Fibroblast of the conjunctiva (primary cell): ENCODE measurements at regions not wholly inside any gene's neighbourhood (a gene's known extent, or its start where the extent isn't known, plus 50 kb on each side); places are given as distances from the start of the nearest gene placed in this dataset.
"Not testable (repeated sequence)": the region's sequence is repeated elsewhere in the genome, so short reads cannot be mapped to it uniquely, and the experiment has no call there.

Experiments
- DNase-seq: peaks from one replicate; pipeline ENCODE4 v3.0.0-alpha.2; 2010; ENCODE audit warnings: low read depth

GRCh38 chr4:174009686-174010451 is 273.6 kb downstream of the FBXO8 start:
- no peak for DNase-seq

GRCh38 chr4:174005422-174005821 is 278.0 kb downstream of the FBXO8 start:
- DNase-seq, result no peak

DNA sequence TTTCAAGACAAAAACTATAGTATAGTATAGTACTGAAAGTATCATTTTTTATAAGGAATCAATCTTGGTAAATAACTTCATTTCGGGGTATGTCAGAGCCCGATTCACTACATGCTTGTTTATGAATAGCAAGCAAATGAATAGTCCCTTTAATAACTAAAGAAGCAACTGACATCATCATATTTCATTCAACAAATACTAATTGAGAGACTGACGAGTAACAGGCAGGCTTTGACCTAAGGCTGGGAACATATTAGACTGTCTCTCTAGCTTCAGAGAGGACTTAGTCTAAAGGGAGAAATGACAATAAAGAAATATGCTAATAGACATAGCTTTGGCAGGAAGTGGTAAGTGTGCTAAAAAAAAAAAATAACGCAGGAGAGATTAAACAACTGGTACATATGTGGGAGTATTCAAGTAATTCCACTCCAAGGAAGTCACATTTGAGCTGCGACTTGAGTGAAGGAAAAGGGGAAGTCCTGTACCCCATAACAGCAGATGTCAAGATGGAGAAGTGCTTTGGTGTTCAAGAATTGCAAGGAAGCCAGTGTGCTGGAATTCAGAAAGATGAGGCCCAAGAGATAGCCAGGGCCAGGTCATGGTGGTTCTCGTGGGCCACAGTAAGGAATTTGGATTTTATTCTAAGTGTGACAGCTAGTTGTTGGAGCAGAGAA is 284.9 kb downstream of the FBXO8 start:
- DNase-seq, result no peak

GRCh38 chr4:173995779-173996178 is 287.7 kb downstream of the FBXO8 start:
- DNase-seq, result not testable (repeated sequence)

DNA sequence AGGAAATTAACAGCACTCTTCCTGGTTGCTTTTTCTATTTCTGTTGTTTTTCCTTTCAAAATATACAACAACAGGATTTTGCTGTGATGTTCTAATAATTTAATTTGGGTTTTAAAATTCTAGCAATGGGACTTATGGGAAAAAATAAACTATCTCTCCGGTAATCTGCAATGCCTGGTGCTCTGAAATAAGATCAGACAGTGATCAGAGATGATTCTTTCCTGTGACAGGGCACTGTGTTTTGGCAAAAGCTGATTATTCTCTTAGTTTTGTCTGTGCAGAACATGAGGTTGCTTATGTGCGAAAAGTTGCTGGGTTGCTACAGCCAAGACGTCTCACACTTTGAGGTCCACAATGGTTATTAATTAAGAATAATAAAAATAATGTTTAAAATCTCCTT is 291.7 kb downstream of the FBXO8 start:
- no peak for DNase-seq

GRCh38 chr4:173991316-173991715 is 292.2 kb downstream of the FBXO8 start:
- DNase-seq, result no peak

- DNase-seq, result no peak
Measured at GRCh38 chr4:173990869-173991210, 292.6 kb downstream of the FBXO8 start.

GRCh38 chr4:173990126-173990868 is 293.2 kb downstream of the FBXO8 start:
- DNase-seq, result peak; percentile 16

DNA sequence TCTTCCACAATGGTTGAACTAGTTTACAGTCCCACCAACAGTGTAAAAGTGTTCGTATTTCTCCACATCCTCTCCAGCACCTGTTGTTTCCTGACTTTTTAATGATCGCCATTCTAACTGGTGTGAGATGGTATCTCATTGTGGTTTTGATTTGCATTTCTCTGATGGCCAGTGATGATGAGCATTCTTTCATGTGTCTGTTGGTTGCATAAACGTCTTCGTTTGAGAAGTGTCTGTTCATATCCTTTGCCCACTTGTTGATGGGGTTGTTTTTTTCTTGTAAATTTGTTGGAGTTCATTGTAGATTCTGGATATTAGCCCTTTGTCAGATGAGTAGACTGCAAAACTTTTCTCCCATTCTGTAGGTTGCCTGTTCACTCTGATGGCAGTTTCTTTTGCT is 319.9 kb downstream of the FBXO8 start:
- DNase-seq, result not testable (repeated sequence)

DNA sequence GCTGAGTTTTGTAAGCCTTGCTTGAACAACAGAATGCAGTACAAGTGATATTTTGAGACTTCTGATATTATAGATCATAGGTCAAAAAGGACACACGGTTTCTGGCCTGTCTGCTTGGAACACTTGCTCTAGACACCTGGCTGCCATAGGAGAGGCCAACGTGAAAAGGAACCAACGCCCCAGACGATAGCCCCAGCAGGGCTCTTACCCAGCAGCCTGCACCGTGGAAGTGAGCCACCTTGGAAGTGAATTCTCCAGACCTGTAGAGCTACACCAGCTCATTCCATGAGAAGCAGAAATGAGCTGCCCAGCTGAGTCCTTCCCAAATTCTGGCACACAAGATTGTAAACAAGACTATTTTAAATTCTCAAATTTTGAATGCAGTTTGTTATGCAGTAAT is 323.1 kb downstream of the FBXO8 start:
- DNase-seq, result no peak

DNA sequence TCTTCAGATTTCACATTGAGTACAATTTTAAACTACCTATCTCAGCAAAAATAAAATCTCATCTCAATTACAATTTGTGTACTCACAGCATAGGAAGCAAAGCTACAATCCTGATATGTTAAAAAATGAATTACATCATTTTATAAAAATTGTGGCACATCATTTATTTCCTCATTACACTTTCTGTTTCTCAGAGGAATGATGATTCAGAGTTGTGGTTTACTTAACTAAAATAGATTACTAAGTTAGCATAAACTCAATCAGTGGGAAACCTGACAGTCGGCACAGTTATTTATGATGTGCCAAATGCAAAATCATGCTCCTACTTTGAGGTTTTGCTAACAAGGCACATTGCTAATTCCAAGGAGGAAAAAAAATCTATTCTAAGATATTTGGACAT is 325.0 kb downstream of the FBXO8 start:
- DNase-seq, result no peak

DNA sequence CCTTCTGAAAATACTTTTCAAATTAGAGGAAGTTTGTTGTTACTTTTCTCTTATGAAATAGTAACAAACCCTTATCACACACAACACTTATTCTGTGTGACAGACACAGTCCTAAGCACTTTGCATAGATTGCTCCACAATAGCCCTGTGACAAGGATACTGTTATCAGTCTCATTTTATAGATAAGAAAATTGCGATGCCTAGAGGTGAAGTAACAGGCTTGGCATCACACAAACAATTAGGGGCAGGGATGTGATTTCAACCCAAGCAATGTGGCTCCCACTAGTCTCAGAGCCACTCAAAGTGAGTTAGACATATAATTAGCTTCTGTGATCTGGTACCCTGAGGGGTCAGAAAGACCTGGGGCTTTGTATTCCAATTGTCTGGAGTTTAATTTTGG is 339.9 kb downstream of the FBXO8 start:
- DNase-seq, result no peak

GRCh38 chr4:173940146-173940545 is 343.3 kb downstream of the FBXO8 start:
- DNase-seq, result no peak

GRCh38 chr4:173937631-173938270 is 345.7 kb downstream of the FBXO8 start:
- no peak for DNase-seq

GRCh38 chr4:173936861-173937260 is 346.6 kb downstream of the FBXO8 start:
- DNase-seq, result no peak

GRCh38 chr4:173935622-173936405 is 347.7 kb downstream of the FBXO8 start:
- no peak for DNase-seq

- DNase-seq, result no peak
Measured at GRCh38 chr4:173934933-173935620, 348.4 kb downstream of the FBXO8 start.

DNA sequence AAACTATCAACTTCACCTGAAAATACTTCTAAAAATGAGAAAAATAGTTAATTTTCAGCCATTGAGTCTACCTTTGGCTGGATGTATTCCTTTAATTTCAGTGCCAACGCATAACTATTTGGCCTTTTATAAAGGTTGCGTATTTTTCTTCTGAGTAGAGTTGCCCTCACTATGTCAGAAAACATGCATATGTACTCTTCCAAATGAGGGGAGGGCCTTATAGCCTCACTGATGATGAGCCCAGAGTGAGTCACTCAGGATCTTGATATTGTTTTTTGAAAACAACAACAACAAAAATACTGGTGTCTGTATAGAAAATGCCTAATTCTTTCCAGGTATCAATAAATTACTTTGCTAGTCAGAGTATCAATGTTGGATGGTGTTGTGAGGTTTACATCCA is 349.3 kb downstream of the FBXO8 start:
- no peak for DNase-seq

DNA sequence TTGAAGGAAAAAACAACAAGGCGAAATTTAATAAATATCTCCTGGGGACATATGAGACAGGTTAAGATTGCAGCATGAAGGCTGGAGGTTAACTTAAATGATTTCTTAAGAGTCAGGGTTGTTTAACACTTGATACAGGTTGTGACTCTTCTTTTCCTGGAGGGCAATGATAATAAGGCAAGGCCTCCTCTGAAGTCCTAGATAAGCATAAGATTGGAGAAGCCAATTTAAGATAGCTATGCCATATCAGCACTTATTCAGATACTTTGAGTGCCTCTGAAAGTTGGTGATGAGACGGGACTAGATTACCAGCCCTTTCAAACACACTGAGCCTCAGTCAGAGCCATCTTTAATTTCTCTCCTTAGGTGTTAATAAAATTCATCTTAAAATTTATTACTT is 350.8 kb downstream of the FBXO8 start:
- DNase-seq, result no peak

DNA sequence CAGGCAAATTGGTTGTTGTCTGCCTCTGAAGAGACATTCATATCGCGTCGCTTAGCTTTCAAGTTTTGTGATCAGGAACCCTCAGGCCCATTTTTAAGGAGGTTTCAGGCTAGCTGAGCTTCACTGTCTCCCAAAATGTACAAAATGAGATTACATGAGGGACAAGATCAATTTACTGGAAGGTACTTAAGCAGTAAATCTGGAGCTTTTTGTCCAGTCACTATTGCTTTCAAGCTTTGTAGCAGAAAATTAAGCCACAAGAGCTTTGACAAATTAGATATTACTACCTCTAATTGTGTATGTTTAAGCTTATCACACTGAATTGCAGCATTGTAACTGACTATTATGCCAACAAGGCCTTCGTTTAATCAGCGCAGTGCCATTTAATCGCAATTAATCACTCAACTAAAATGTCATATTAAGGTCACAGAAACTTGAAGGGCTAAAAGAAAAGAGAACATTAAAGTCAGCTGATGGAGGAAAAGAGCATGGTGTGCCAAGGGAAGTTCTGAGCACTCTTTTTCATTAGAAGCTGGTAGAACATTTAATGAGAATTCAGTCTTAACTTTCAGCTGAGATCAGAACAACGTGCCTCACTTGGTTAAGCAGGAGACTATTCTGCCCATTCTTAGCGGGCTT is 353.0 kb downstream of the FBXO8 start:
- DNase-seq, result no peak

- no peak for DNase-seq
Measured at GRCh38 chr4:173929921-173930320, 353.5 kb downstream of the FBXO8 start.
